ENCODE measurements at regions not wholly inside any gene's neighbourhood (a gene's known extent, or its start where the extent isn't known, plus 50 kb on each side); places are given as distances from the start of the nearest gene placed in this dataset.

- Histone ChIP-seq H4K20me1 (ENCODE audit: control insufficient read depth, extremely low read depth, insufficient read depth, low read length) (no peaks in the 10 kb centered on the region), H3K9ac (ENCODE audit: control insufficient read depth, extremely low read depth, insufficient read depth, low read length) (no peak overlapping the region), H3K9me1 (ENCODE audit: control insufficient read depth, extremely low read depth, insufficient read depth, low read length) (no peaks in the 10 kb centered on the region), H3K36me3 (ENCODE audit: control insufficient read depth in 2 of 2, extremely low read depth in 1 of 2, insufficient read depth in 2 of 2, low read length in 2 of 2) (no peaks in the 10 kb centered on the region), H3K27ac (ENCODE audit: control insufficient read depth, insufficient read depth, low read length) (no peak overlapping the region), H3K27me3 (ENCODE audit: control insufficient read depth, extremely low read depth, insufficient read depth, low read length) (no peaks in the 10 kb centered on the region), H3K4me3 (ENCODE audit: control insufficient read depth in 2 of 3, extremely low read depth in 1 of 3, insufficient read depth in 2 of 3, low read depth in 1 of 3, low read length in 3 of 3) (no peak overlapping the region), H3K4me1 (ENCODE audit: control insufficient read depth, extremely low read depth, insufficient read depth, low read length) (no peaks in the 10 kb centered on the region), H3K79me2 (ENCODE audit: control insufficient read depth, insufficient read depth, low read length) (no peaks in the 10 kb centered on the region), H2AFZ (ENCODE audit: control insufficient read depth, low read length) (no peak overlapping the region), H3K9me3 (ENCODE audit: control insufficient read depth, low read depth, low read length) (no peaks in the 10 kb centered on the region), H3K4me2 (ENCODE audit: control insufficient read depth, extremely low read depth, insufficient read depth, low read depth, low read length) (no peak overlapping the region)
- dilution Hi-C loops (cut with MboI; ENCODE audit: extremely low pct_ligation_motif_present, low sequenced_read_pairs), result no loop called here
- DNase-seq (ENCODE audit: low read depth, low spot score) (no peak), FAIRE-seq (no peak)
- no peak for TF ChIP-seq EZH2 (IDR thresholded peaks at IDR 0.05; ENCODE audit: low read length)
- TF ChIP-seq, protein P1, sequence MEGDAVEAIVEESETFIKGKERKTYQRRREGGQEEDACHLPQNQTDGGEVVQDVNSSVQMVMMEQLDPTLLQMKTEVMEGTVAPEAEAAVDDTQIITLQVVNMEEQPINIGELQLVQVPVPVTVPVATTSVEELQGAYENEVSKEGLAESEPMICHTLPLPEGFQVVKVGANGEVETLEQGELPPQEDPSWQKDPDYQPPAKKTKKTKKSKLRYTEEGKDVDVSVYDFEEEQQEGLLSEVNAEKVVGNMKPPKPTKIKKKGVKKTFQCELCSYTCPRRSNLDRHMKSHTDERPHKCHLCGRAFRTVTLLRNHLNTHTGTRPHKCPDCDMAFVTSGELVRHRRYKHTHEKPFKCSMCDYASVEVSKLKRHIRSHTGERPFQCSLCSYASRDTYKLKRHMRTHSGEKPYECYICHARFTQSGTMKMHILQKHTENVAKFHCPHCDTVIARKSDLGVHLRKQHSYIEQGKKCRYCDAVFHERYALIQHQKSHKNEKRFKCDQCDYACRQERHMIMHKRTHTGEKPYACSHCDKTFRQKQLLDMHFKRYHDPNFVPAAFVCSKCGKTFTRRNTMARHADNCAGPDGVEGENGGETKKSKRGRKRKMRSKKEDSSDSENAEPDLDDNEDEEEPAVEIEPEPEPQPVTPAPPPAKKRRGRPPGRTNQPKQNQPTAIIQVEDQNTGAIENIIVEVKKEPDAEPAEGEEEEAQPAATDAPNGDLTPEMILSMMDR (optimal IDR thresholded peaks at IDR 0.05 in 1 of 3, IDR thresholded peaks at IDR 0.05 in 1 of 3, conservative IDR thresholded peaks at IDR 0.05 in 1 of 3; ENCODE audit: extremely low read depth in 1 of 3, insufficient read depth in 2 of 3, low read length in 3 of 3), result no peak
Measured at GRCh38 chrX:11960031-11960430, 178.2 kb upstream of the FRMPD4 start.

GRCh38 chrX:11965436-11965835 lies 172.8 kb upstream of the FRMPD4 start:
- DNase-seq (ENCODE audit: low read depth, low spot score) (no peak), FAIRE-seq (no peak)
- H3K4me2 ChIP-seq (ENCODE audit: control insufficient read depth, extremely low read depth, insufficient read depth, low read depth, low read length), result no peak overlapping the region
- H3K36me3 ChIP-seq (ENCODE audit: control insufficient read depth in 2 of 2, extremely low read depth in 1 of 2, insufficient read depth in 2 of 2, low read length in 2 of 2), result no peaks in the 10 kb centered on the region
- H3K27ac ChIP-seq (ENCODE audit: control insufficient read depth, insufficient read depth, low read length), result no peak overlapping the region
- H4K20me1 ChIP-seq (ENCODE audit: control insufficient read depth, extremely low read depth, insufficient read depth, low read length), result no peaks in the 10 kb centered on the region
- H3K9me1 ChIP-seq (ENCODE audit: control insufficient read depth, extremely low read depth, insufficient read depth, low read length), result no peaks in the 10 kb centered on the region
- H3K9ac ChIP-seq (ENCODE audit: control insufficient read depth, extremely low read depth, insufficient read depth, low read length), result no peak overlapping the region
- no peaks in the 10 kb centered on the region for H3K27me3 ChIP-seq (ENCODE audit: control insufficient read depth, extremely low read depth, insufficient read depth, low read length)
- H2AFZ ChIP-seq (ENCODE audit: control insufficient read depth, low read length), result no peak overlapping the region
- no peaks in the 10 kb centered on the region for H3K79me2 ChIP-seq (ENCODE audit: control insufficient read depth, insufficient read depth, low read length)
- dilution Hi-C loops (cut with MboI; ENCODE audit: extremely low pct_ligation_motif_present, low sequenced_read_pairs), result no loop called here
- TF ChIP-seq, protein P1 (optimal IDR thresholded peaks at IDR 0.05 in 1 of 3, IDR thresholded peaks at IDR 0.05 in 1 of 3, conservative IDR thresholded peaks at IDR 0.05 in 1 of 3; ENCODE audit: extremely low read depth in 1 of 3, insufficient read depth in 2 of 3, low read length in 3 of 3), result no peak
- TF ChIP-seq EZH2 (IDR thresholded peaks at IDR 0.05; ENCODE audit: low read length), result no peak
- H3K4me3 ChIP-seq (ENCODE audit: control insufficient read depth in 2 of 3, extremely low read depth in 1 of 3, insufficient read depth in 2 of 3, low read depth in 1 of 3, low read length in 3 of 3), result no peak overlapping the region
- no peaks in the 10 kb centered on the region for H3K9me3 ChIP-seq (ENCODE audit: control insufficient read depth, low read depth, low read length)
- peaks cover 9% of the 10 kb centered on the region for H3K4me1 ChIP-seq (ENCODE audit: control insufficient read depth, extremely low read depth, insufficient read depth, low read length)
